ENCODE measurements at regions not wholly inside any gene's neighbourhood (a gene's known extent, or its start where the extent isn't known, plus 50 kb on each side); places are given as distances from the start of the nearest gene placed in this dataset.

DNA sequence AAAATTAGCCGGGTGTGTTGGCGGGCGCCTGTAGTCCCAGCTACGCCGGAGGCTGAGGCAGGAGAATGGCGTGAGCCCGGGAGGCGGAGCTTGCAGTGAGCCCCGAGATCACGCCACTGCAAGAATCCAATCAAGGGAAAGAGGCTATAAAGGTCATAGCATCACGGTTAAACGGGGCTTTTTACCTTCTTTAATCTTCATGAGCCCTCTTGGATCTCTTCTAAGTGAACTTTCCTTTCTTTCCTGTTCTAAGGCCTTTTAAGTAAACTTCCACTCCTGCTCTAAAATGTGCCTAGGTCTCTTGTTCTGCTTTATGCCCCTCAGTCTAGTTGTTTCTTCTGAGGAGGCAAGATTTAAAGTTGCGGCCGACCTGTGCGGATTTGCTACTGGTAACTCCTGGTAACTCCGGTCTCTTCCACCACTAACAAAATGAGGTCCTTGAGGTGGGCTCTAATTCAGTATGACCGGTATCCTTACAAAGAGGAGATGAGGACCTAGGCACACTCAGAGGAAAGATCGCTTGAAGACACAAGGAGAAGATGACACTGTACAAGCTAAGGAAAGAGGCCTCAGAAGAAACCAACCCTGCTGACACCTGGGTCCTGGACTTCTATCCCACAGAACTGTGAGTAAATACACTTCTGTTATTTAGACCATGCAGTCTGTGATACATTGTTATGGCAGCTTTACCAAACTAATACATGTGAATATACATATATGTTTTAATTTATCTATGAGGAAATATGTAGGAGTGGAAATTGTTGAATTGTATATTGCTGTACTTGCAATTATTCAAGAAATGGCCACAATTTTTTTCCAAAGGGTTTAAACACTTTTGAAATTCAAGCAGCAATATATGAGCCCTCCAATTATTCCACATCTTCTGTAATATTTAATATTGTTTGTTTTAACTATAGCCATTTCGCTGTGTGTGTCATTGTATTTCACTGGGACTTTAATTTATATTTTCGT, 331.5 kb upstream of the CNTNAP2 start (continued):
- TF ChIP-seq, protein P1, sequence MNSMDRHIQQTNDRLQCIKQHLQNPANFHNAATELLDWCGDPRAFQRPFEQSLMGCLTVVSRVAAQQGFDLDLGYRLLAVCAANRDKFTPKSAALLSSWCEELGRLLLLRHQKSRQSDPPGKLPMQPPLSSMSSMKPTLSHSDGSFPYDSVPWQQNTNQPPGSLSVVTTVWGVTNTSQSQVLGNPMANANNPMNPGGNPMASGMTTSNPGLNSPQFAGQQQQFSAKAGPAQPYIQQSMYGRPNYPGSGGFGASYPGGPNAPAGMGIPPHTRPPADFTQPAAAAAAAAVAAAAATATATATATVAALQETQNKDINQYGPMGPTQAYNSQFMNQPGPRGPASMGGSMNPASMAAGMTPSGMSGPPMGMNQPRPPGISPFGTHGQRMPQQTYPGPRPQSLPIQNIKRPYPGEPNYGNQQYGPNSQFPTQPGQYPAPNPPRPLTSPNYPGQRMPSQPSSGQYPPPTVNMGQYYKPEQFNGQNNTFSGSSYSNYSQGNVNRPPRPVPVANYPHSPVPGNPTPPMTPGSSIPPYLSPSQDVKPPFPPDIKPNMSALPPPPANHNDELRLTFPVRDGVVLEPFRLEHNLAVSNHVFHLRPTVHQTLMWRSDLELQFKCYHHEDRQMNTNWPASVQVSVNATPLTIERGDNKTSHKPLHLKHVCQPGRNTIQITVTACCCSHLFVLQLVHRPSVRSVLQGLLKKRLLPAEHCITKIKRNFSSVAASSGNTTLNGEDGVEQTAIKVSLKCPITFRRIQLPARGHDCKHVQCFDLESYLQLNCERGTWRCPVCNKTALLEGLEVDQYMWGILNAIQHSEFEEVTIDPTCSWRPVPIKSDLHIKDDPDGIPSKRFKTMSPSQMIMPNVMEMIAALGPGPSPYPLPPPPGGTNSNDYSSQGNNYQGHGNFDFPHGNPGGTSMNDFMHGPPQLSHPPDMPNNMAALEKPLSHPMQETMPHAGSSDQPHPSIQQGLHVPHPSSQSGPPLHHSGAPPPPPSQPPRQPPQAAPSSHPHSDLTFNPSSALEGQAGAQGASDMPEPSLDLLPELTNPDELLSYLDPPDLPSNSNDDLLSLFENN (IDR thresholded peaks at IDR 0.05; ENCODE audit: low read depth in 2 of 2, low read length in 2 of 2): no peak
- TF ChIP-seq PML (IDR thresholded peaks at IDR 0.05; ENCODE audit: low read length) (peak; percentile 45; the same call in 1 of the 2 replicates), U2AF1 (optimal IDR thresholded peaks at IDR 0.05; ENCODE audit: low read depth, low read length) (no peak), ASH1L (IDR thresholded peaks at IDR 0.05; ENCODE audit: borderline replicate concordance, low read depth, partially characterized antibody) (no peak), RAD51 (IDR thresholded peaks at IDR 0.05; ENCODE audit: borderline replicate concordance, low read depth) (0 out of 2 replicates have a peak, but pooled peaks have one; percentile 46), KDM5B (IDR thresholded peaks at IDR 0.05; ENCODE audit: insufficient replicate concordance, low read depth, low read length) (peak; percentile 83), IFI16 (CRISPR knock-in tag; IDR thresholded peaks at IDR 0.05) (no peak), SIN3A (IDR thresholded peaks at IDR 0.05; ENCODE audit: borderline replicate concordance in 2 of 2, control insufficient read depth in 1 of 2, low read depth in 2 of 2, low read length in 2 of 2) (no peak), ZNF780A (CRISPR knock-in tag; IDR thresholded peaks at IDR 0.05) (no peak), MCM3 (IDR thresholded peaks at IDR 0.05) (no peak), KAT8 (IDR thresholded peaks at IDR 0.05; ENCODE audit: low read depth) (no peak), MEF2D (tag; conservative IDR thresholded peaks at IDR 0.05; ENCODE audit: low read depth) (no peak), RNF2 (IDR thresholded peaks at IDR 0.05) (no peak), KLF16 (IDR thresholded peaks at IDR 0.05) (no peak), NELFE (IDR thresholded peaks at IDR 0.05; ENCODE audit: insufficient read depth, insufficient read length) (no peak), FOS (IDR thresholded peaks at IDR 0.05; ENCODE audit: extremely low read depth, insufficient read length) (peak; percentile 1)
- TF ChIP-seq, protein P2, sequence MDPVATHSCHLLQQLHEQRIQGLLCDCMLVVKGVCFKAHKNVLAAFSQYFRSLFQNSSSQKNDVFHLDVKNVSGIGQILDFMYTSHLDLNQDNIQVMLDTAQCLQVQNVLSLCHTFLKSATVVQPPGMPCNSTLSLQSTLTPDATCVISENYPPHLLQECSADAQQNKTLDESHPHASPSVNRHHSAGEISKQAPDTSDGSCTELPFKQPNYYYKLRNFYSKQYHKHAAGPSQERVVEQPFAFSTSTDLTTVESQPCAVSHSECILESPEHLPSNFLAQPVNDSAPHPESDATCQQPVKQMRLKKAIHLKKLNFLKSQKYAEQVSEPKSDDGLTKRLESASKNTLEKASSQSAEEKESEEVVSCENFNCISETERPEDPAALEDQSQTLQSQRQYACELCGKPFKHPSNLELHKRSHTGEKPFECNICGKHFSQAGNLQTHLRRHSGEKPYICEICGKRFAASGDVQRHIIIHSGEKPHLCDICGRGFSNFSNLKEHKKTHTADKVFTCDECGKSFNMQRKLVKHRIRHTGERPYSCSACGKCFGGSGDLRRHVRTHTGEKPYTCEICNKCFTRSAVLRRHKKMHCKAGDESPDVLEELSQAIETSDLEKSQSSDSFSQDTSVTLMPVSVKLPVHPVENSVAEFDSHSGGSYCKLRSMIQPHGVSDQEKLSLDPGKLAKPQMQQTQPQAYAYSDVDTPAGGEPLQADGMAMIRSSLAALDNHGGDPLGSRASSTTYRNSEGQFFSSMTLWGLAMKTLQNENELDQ (CRISPR knock-in tag; IDR thresholded peaks at IDR 0.05; ENCODE audit: borderline replicate concordance): no peak
- TF ChIP-seq, protein P3, sequence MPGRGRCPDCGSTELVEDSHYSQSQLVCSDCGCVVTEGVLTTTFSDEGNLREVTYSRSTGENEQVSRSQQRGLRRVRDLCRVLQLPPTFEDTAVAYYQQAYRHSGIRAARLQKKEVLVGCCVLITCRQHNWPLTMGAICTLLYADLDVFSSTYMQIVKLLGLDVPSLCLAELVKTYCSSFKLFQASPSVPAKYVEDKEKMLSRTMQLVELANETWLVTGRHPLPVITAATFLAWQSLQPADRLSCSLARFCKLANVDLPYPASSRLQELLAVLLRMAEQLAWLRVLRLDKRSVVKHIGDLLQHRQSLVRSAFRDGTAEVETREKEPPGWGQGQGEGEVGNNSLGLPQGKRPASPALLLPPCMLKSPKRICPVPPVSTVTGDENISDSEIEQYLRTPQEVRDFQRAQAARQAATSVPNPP (IDR thresholded peaks at IDR 0.05; ENCODE audit: borderline replicate concordance, insufficient read depth, insufficient read length): no peak
- TF ChIP-seq, protein P4, sequence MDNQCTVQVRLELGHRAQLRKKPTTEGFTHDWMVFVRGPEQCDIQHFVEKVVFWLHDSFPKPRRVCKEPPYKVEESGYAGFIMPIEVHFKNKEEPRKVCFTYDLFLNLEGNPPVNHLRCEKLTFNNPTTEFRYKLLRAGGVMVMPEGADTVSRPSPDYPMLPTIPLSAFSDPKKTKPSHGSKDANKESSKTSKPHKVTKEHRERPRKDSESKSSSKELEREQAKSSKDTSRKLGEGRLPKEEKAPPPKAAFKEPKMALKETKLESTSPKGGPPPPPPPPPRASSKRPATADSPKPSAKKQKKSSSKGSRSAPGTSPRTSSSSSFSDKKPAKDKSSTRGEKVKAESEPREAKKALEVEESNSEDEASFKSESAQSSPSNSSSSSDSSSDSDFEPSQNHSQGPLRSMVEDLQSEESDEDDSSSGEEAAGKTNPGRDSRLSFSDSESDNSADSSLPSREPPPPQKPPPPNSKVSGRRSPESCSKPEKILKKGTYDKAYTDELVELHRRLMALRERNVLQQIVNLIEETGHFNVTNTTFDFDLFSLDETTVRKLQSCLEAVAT (IDR thresholded peaks at IDR 0.05): peak in 1 of 2 experiments; percentile 74; a peak in 2 of 4 replicates

All from K562 (cell line).